Stimulated activated naive CD4-positive, alpha-beta T cell (primary cell): ENCODE measurements at regions not wholly inside any gene's neighbourhood (a gene's known extent, or its start where the extent isn't known, plus 50 kb on each side); places are given as distances from the start of the nearest gene placed in this dataset.
"Not testable (repeated sequence)": the region's sequence is repeated elsewhere in the genome, so short reads cannot be mapped to it uniquely, and the experiment has no call there.

Experiments
- DNase-seq, 6 experiments: peaks; one replicate each; lab custom pipeline; 2025; lab: John Stamatoyannopoulos, UW

- no peak for DNase-seq
Measured at GRCh38 chr2:192536922-192537624, 342.3 kb upstream of the TMEFF2 start.

GRCh38 chr2:192535956-192536921 is 341.5 kb upstream of the TMEFF2 start:
- DNase-seq = no peak

GRCh38 chr2:192534072-192534471 is 339.3 kb upstream of the TMEFF2 start:
- no peak for DNase-seq

- not testable (repeated sequence) for DNase-seq
Measured at GRCh38 chr2:192524642-192525251, 330.0 kb upstream of the TMEFF2 start.

GRCh38 chr2:192524214-192524613 is 329.5 kb upstream of the TMEFF2 start:
- DNase-seq = not testable (repeated sequence)

GRCh38 chr2:192515937-192516336 is 321.2 kb upstream of the TMEFF2 start:
- no peak for DNase-seq

GRCh38 chr2:192513575-192513974 is 318.8 kb upstream of the TMEFF2 start:
- DNase-seq = no peak

- DNase-seq = not testable (repeated sequence)
Measured at GRCh38 chr2:192507836-192508450, 313.2 kb upstream of the TMEFF2 start.

GRCh38 chr2:192500550-192501200 is 305.9 kb upstream of the TMEFF2 start:
- no peak for DNase-seq

- DNase-seq = no peak
Measured at GRCh38 chr2:192499476-192499875, 304.7 kb upstream of the TMEFF2 start.

- no peak for DNase-seq
Measured at GRCh38 chr2:192498747-192499146, 304.0 kb upstream of the TMEFF2 start.

GRCh38 chr2:192488158-192488557 is 293.4 kb upstream of the TMEFF2 start:
- DNase-seq = not testable (repeated sequence)

GRCh38 chr2:192487636-192488035 is 292.9 kb upstream of the TMEFF2 start:
- no peak for DNase-seq

- no peak for DNase-seq
Measured at GRCh38 chr2:192484903-192485302, 290.2 kb upstream of the TMEFF2 start.

- no peak for DNase-seq
Measured at GRCh38 chr2:192480984-192481383, 286.3 kb upstream of the TMEFF2 start.

GRCh38 chr2:192473331-192473730 is 278.6 kb upstream of the TMEFF2 start:
- DNase-seq = no peak

GRCh38 chr2:192471982-192472381 is 277.2 kb upstream of the TMEFF2 start:
- DNase-seq = no peak

- no peak for DNase-seq
Measured at GRCh38 chr2:192469612-192470011, 274.9 kb upstream of the TMEFF2 start.

GRCh38 chr2:192467953-192468660 is 273.4 kb upstream of the TMEFF2 start:
- DNase-seq = no peak

- DNase-seq = no peak
Measured at GRCh38 chr2:192465141-192465540, 270.4 kb upstream of the TMEFF2 start.

GRCh38 chr2:192459422-192459821 is 264.7 kb upstream of the TMEFF2 start:
- no peak for DNase-seq
